HEK293 (cell line): ENCODE measurements at regions not wholly inside any gene's neighbourhood (a gene's known extent, or its start where the extent isn't known, plus 50 kb on each side); places are given as distances from the start of the nearest gene placed in this dataset.
"Not testable (repeated sequence)": the region's sequence is repeated elsewhere in the genome, so short reads cannot be mapped to it uniquely, and the experiment has no call there.

Experiments
- CTCF ChIA-PET: fragments of 350-600 bp; formaldehyde crosslinking; extraction: SDS; loops from one replicate; lab custom pipeline; 2021; ENCODE audit warnings: antibody characterized with exemption; lab: Yijun Ruan, JAX
- POLR2A ChIA-PET: fragments of 300-600 bp; formaldehyde crosslinking; extraction: SDS; loops from one replicate; lab custom pipeline; 2020; ENCODE audit warnings: antibody characterized with exemption, inconsistent platforms; lab: Yijun Ruan, JAX
- H3K27ac ChIP-seq: fragments of 200-500 bp; sonication (Bioruptor generic); 2 replicates; pipeline ENCODE4 v1.5.1; 2014; ENCODE audit warnings: low read depth, low read length, control low read depth, inconsistent platforms; ENCODE audit errors: extremely low read depth
- H3K36me3 ChIP-seq, 2 experiments: fragments of 200-500 bp in 1 of 2; sonication (Bioruptor generic) in 1 of 2; 1 replicate in 1 of 2; 2 replicates in 1 of 2; pipeline ENCODE4 v1.5.1; 2014 to 2017; ENCODE audit warnings: inconsistent platforms in 2 of 2, low read length in 2 of 2; ENCODE audit not compliant: control insufficient read depth in 2 of 2, insufficient read depth in 1 of 2
- H3K4me1 ChIP-seq: fragments of 200-500 bp; sonication (Bioruptor generic); 2 replicates; pipeline ENCODE4 v1.5.1; 2014; ENCODE audit warnings: mild to moderate bottlenecking, low read length, inconsistent platforms; ENCODE audit not compliant: control insufficient read depth, insufficient read depth
- H3K4me3 ChIP-seq: 2 replicates; pipeline ENCODE4 v1.5.1; 2011; ENCODE audit warnings: low read depth, mild to moderate bottlenecking, control low read depth, low read length, moderate library complexity
- H3K9me3 ChIP-seq: fragments of 200-500 bp; sonication (Bioruptor generic); 2 replicates; pipeline ENCODE4 v1.5.1; 2014; ENCODE audit warnings: low read depth, low read length, inconsistent platforms; ENCODE audit not compliant: control insufficient read depth, insufficient read depth
- PRDM10 ChIP-seq: fragments of 450-650 bp; formaldehyde crosslinking; IDR thresholded peaks from 2 replicates; pipeline ENCODE4 v1.5.1; 2016; ENCODE audit warnings: missing biosample characterization, missing genetic modification characterization
- PRDM4 ChIP-seq: fragments of 450-650 bp; formaldehyde crosslinking; IDR thresholded peaks from 2 replicates; pipeline ENCODE4 v1.5.1; 2017; ENCODE audit warnings: missing biosample characterization, missing genetic modification characterization
- SP2 ChIP-seq: fragments of 450-650 bp; formaldehyde crosslinking; IDR thresholded peaks from 2 replicates; pipeline ENCODE4 v1.5.1; 2016; ENCODE audit warnings: missing biosample characterization, missing genetic modification characterization
- TCF7L2 ChIP-seq: IDR thresholded peaks from 2 replicates; pipeline ENCODE4 v1.6.1; 2011; ENCODE audit warnings: low read depth, mild to moderate bottlenecking, inconsistent platforms, low read length, moderate library complexity, borderline replicate concordance
- ZBTB7A ChIP-seq: fragments of 450-650 bp; formaldehyde crosslinking; IDR thresholded peaks from 2 replicates; pipeline ENCODE4 v1.5.1; 2016; ENCODE audit warnings: low read depth, missing biosample characterization, missing genetic modification characterization
- ZNF140 ChIP-seq: fragments of 450-650 bp; formaldehyde crosslinking; IDR thresholded peaks from 2 replicates; pipeline ENCODE4 v1.5.1; 2016; ENCODE audit warnings: missing biosample characterization, missing genetic modification characterization
- ZNF146 ChIP-seq: fragments of 450-650 bp; formaldehyde crosslinking; IDR thresholded peaks from 2 replicates; pipeline ENCODE4 v1.5.1; 2016; ENCODE audit warnings: missing biosample characterization, missing genetic modification characterization
- ZNF221 ChIP-seq: fragments of 450-650 bp; formaldehyde crosslinking; IDR thresholded peaks from 2 replicates; pipeline ENCODE4 v1.5.1; 2017; ENCODE audit warnings: missing biosample characterization, missing genetic modification characterization, borderline replicate concordance
- ZNF354C ChIP-seq: fragments of 450-650 bp; formaldehyde crosslinking; IDR thresholded peaks from 2 replicates; pipeline ENCODE4 v1.5.1; 2016; ENCODE audit warnings: missing biosample characterization, missing genetic modification characterization, low read depth, borderline replicate concordance
- ZNF362 ChIP-seq: fragments of 450-650 bp; formaldehyde crosslinking; IDR thresholded peaks from 2 replicates; pipeline ENCODE4 v1.5.1; 2016; ENCODE audit warnings: missing biosample characterization, missing genetic modification characterization
- ZNF544 ChIP-seq: fragments of 450-650 bp; formaldehyde crosslinking; IDR thresholded peaks from 2 replicates; pipeline ENCODE4 v1.5.0; 2017; ENCODE audit warnings: missing biosample characterization, missing genetic modification characterization
- ZNF560 ChIP-seq: fragments of 450-650 bp; formaldehyde crosslinking; IDR thresholded peaks from 2 replicates; pipeline ENCODE4 v1.5.1; 2017; ENCODE audit warnings: missing biosample characterization, missing genetic modification characterization, borderline replicate concordance
- ZNF561 ChIP-seq: fragments of 450-650 bp; IDR thresholded peaks from 2 replicates; pipeline ENCODE4 v1.5.1; 2018; ENCODE audit warnings: missing biosample characterization, missing genetic modification characterization, borderline replicate concordance
- ZNF580 ChIP-seq: fragments of 450-650 bp; formaldehyde crosslinking; IDR thresholded peaks from 2 replicates; pipeline ENCODE4 v1.5.1; 2016; ENCODE audit warnings: missing biosample characterization, missing genetic modification characterization
- ZNF596 ChIP-seq: fragments of 450-650 bp; IDR thresholded peaks from 2 replicates; pipeline ENCODE4 v1.5.0; 2018; ENCODE audit warnings: missing biosample characterization, mild to moderate bottlenecking, missing genetic modification characterization, moderate library complexity
- ZNF658 ChIP-seq: fragments of 450-650 bp; formaldehyde crosslinking; IDR thresholded peaks from 2 replicates; pipeline ENCODE4; 2016; ENCODE audit warnings: missing biosample characterization, missing genetic modification characterization
- ZNF664 ChIP-seq: fragments of 450-650 bp; formaldehyde crosslinking; IDR thresholded peaks from 2 replicates; pipeline ENCODE4 v1.5.1; 2016; ENCODE audit warnings: missing biosample characterization, missing genetic modification characterization
- ZNF701 ChIP-seq: fragments of 450-650 bp; formaldehyde crosslinking; IDR thresholded peaks from 2 replicates; pipeline ENCODE4 v1.5.1; 2016; ENCODE audit warnings: missing biosample characterization, missing genetic modification characterization
- ZNF707 ChIP-seq: fragments of 450-650 bp; formaldehyde crosslinking; IDR thresholded peaks from 2 replicates; pipeline ENCODE4 v1.5.1; 2016; ENCODE audit warnings: missing biosample characterization, missing genetic modification characterization
- ZSCAN4 ChIP-seq: fragments of 450-650 bp; formaldehyde crosslinking; IDR thresholded peaks from 2 replicates; pipeline ENCODE4 v1.5.1; 2017; ENCODE audit warnings: missing biosample characterization, missing genetic modification characterization

GRCh38 chr6:9725776-9726175 is 689.1 kb downstream of the TFAP2A start:
- H3K4me1 ChIP-seq, H3K27ac ChIP-seq, H3K9me3 ChIP-seq, CTCF ChIA-PET, POLR2A ChIA-PET, H3K4me3 ChIP-seq, H3K36me3 ChIP-seq: not testable (repeated sequence)

- no peaks in the 10 kb centered on the region for H3K9me3 ChIP-seq
- no peaks in the 10 kb centered on the region for H3K4me1 ChIP-seq
- H3K4me3 ChIP-seq: no peak overlapping the region
- no peaks in the 10 kb centered on the region for H3K36me3 ChIP-seq
- TF ChIP-seq ZNF580 (no peak), TCF7L2 (no peak), ZNF221 (tag by site-specific recombination) (no peak)
- TF ChIP-seq, all 188 proteins: peak for 0
- ChIA-PET CTCF (interaction anchor here (0.5 kb wide), 2 partner anchors 449 to 1827 kb away, joined by 3 to 6 read pairs; no protein-coding TSS in a partner anchor), POLR2A (no interaction called here)
- no peak overlapping the region for H3K27ac ChIP-seq
These were observed 697.3 kb downstream of the TFAP2A start for GRCh38 chr6:9717568-9717967.

- no peak for TF ChIP-seq ZNF354C
- no peak for TF ChIP-seq ZNF596 (tag by site-specific recombination)
- TF ChIP-seq PRDM4 (tag by site-specific recombination): no peak
- TF ChIP-seq PRDM10 (tag by site-specific recombination): no peak
- no peak for TF ChIP-seq ZNF707
- TF ChIP-seq ZNF362: no peak
- TF ChIP-seq ZNF664: no peak
- TF ChIP-seq ZNF146 (tag by site-specific recombination): no peak
- TF ChIP-seq ZNF560 (tag by site-specific recombination): no peak
- TF ChIP-seq ZNF561 (tag by site-specific recombination): no peak
- no peak for TF ChIP-seq ZBTB7A
- TF ChIP-seq ZNF658 (tag by site-specific recombination): no peak
- TF ChIP-seq ZSCAN4 (tag by site-specific recombination): no peak
- no peak for TF ChIP-seq SP2 (tag by site-specific recombination)
- no peak for TF ChIP-seq ZNF701 (tag by site-specific recombination)
- no peak for TF ChIP-seq ZNF140
- no peak for TF ChIP-seq ZNF544 (tag by site-specific recombination)
- no peak overlapping the region for H3K27ac ChIP-seq
- ChIA-PET POLR2A (no interaction called here), CTCF (interaction anchor here (0.6 kb wide), 1 partner anchor 728 kb away, joined by 5 read pairs; no protein-coding TSS in a partner anchor)
- H3K9me3 ChIP-seq: no peaks in the 10 kb centered on the region
- H3K4me1 ChIP-seq: no peaks in the 10 kb centered on the region
- H3K4me3 ChIP-seq: no peak overlapping the region
- no peaks in the 10 kb centered on the region for H3K36me3 ChIP-seq
These were observed 703.5 kb downstream of the TFAP2A start for GRCh38 chr6:9711365-9711764.
